HG02678 (cell line): ENCODE measurements at regions not wholly inside any gene's neighbourhood (a gene's known extent, or its start where the extent isn't known, plus 50 kb on each side); places are given as distances from the start of the nearest gene placed in this dataset.
A peak's percentile ranks its signal among the peaks of the same experiment; 100 is the strongest.
"Not testable (repeated sequence)": the region's sequence is repeated elsewhere in the genome, so short reads cannot be mapped to it uniquely, and the experiment has no call there.

ENCODE experiments used
- ATAC-seq: cut with Tn5 transposase; IDR thresholded peaks from one replicate; pipeline ENCODE4 v1.9.1; 2021; ENCODE audit warnings: mild to moderate bottlenecking, moderate library complexity; ENCODE audit not compliant: unreplicated experiment

GRCh38 chr3:118803096-118803476 lies 231.6 kb downstream of the IGSF11 start:
- ATAC-seq = no peak

DNA sequence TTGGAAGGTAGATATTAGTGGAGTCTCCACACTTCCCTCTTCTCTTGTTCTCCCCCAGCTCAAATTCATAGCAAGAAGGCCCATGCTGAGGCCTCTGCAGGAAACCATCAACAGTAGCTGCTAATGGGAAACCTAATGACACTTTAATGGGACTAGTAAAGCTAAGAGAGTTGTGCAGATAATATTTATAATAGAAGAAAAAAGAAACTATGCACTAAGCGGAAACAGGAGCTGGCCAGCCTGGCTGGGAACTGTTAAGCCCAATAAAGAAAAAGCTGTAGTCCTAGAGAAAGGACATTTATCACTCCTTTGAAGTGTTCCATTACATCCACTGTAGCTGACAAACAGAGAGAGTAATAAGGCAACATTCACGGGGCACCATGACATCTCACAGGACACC lies 229.6 kb downstream of the IGSF11 start:
- no peak for ATAC-seq

DNA sequence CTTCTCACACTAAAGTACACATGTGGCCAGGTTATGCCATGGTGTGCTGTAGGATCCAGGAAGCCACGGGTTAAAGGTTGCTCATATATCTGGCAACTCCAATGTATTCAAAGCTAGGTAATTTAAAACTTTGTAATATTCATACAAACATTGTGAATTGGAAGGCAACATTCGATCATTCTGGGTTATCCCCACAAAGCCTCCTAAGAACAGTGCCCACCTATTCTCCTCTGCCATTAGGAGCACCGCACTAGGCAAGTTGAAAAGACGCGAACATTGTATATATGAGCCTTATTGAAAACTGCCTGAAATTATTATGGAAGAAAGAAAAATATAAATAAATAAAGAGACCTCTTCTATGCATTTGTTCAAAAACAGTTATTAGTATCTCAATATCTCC lies 228.2 kb downstream of the IGSF11 start:
- no peak for ATAC-seq

DNA sequence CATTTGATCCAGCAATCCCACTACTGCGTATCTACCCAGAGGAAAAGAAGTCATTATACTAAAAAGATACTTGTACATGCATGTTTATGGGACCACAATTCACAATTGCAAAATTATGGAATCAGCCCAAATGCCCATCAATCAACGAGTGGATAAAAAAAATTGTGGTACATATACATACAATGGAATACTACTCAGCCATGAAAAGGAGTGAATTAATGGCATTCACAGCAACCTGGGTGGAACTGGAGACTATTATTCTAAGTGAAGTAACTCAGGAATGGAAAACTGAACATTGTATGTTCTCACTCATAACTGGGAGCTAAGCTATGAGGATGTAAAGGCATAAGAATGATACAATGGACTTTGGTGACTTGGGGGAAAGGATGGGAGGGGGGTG lies 227.3 kb downstream of the IGSF11 start:
- ATAC-seq = not testable (repeated sequence)

DNA sequence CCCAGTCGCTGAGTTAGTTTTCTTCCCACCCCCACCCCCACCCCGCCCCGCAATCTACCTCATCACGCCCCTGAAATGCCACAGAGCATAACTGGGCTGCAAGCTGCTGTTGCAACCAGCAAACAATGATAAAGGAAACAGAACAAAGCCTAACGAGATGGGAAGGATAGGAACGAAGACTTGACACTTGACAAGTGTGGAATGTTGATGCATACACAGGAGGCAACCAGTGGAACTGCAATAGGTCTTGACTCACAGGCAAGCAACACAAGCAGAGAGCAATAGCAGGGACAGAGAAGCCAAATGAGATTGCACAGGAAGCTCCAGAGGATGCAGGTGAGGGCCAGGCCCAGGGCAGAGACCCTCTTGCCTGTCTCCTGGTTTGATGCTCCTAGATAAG lies 225.9 kb downstream of the IGSF11 start:
- ATAC-seq = no peak

DNA sequence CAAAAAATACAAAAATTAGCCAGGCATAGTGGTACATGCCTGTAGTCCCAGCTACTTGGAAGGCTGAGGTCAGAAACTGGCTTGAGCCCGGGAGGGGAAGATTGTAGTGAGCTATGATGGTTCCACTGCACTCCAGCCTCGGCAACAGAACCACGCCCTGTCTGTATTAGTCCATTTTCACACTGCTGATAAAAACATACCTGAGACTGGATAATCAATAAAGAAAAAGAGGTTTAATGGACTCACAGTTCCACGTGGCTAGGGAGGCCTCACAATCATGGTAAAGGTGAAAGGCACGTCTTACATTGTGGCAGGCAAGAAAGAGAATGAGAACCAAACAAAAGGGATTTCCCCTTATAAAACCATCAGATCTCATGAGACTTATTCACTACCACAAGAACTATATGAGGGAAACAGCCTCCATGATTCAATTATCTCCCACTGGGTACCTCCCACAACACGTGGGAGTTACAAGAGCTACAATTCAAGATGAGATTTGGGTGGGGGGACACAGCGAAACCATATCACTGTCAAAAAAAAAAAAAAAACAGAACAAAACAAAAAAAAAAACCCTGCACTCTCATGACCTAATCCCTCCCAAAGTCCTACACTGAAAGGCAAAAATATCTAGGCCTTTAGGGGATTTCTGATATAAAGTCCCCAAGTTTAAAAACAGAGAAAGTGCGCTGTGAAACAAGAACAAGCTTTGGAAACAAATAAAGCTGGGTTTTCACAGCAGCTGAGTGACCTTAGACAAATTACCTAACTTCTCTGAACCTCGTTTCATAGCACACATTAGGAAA lies 224.7 kb downstream of the IGSF11 start:
- ATAC-seq = peak; percentile 60

DNA sequence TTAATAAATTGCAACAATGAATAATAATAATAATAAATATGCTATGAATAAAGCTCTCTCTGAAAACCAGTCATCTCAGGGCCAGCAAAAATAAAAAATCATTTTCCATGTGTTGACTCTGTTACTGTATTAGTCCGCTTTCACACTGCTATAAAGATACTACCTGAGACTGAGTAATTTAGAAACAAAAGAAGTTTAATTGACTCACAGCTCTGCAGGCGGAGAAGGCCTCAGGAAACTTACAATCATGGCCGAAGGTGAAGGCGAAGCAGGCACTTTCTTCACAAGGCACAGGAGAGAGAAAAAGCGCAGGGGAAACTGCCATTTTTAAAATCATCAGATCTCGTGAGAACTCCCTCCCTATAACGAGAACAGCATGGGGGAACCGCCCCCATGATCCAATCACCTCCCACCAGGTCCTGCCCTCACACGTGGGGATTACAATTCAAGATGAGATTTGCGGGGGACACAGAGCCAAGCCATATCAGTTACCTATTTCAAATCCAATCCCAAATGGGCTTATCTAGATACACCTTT lies 224.1 kb downstream of the IGSF11 start:
- ATAC-seq = peak; percentile 7

GRCh38 chr3:118811236-118811732 lies 223.4 kb downstream of the IGSF11 start:
- no peak for ATAC-seq

- ATAC-seq = no peak
Measured at GRCh38 chr3:118813472-118813871, 221.2 kb downstream of the IGSF11 start.

- ATAC-seq = peak; percentile 90
Measured at GRCh38 chr3:118817748-118818165, 216.9 kb downstream of the IGSF11 start.

GRCh38 chr3:118818386-118818785 lies 216.3 kb downstream of the IGSF11 start:
- no peak for ATAC-seq

GRCh38 chr3:118823626-118824025 lies 211.0 kb downstream of the IGSF11 start:
- ATAC-seq = no peak

GRCh38 chr3:118827446-118827845 lies 207.2 kb downstream of the IGSF11 start:
- no peak for ATAC-seq

DNA sequence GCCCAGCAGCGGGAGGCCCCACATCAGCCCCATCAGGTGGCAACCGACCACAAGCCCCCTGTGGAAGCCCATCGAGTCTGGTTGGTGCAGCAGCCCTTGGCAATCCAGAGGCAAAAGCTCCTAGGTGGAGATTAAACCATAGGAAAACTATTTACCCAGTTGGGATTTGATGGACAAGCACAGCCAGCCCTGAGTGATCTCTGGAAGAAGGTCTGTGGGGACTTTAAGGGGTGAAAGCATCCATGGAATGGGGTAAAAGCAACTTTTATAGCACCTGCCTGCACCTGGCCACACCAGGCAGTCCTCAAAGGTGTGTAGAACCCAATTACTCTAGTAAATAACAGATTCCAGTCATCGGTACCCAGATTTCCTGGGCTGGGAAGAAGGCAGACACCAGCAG lies 206.3 kb downstream of the IGSF11 start:
- ATAC-seq = no peak

DNA sequence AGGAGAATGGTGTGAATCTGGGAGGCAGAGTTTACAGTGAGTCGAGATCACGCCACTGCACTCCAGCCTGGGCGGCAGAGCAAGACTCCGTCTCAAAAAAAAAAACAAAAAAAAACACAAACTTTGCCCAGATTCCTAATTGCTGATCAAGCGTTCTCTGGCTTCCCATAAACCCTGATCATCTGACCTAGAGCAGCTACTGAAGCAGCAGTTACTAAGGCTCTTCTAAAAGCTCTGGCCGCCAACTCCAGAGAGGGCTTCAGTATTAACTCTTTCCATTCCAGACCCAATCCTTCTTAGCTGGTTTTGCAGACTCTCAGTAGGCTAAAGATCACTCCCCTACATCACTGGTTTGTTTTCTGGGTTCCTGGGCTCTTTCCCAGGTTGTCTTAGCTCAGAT lies 201.6 kb downstream of the IGSF11 start:
- ATAC-seq = no peak

- ATAC-seq = no peak
Measured at GRCh38 chr3:118838871-118839270, 195.8 kb downstream of the IGSF11 start.

GRCh38 chr3:118842147-118842863 lies 192.3 kb downstream of the IGSF11 start:
- no peak for ATAC-seq

- ATAC-seq = no peak
Measured at GRCh38 chr3:118846176-118846575, 188.5 kb downstream of the IGSF11 start.
